A549 (cell line): ENCODE measurements at regions not wholly inside any gene's neighbourhood (a gene's known extent, or its start where the extent isn't known, plus 50 kb on each side); places are given as distances from the start of the nearest gene placed in this dataset.

Experiments used
- ATAC-seq, 2 experiments: fragments of 200-7000 bp in 1 of 2; fragments of >200 bp in 1 of 2; cut with Nextera tagmentation in 1 of 2; cut with Tn5 transposase in 1 of 2; 3 replicates each; pipeline versions ENCODE4 v1.8.0 to v1.9.1; 2018 to 2020; ENCODE audit warnings: mild to moderate bottlenecking in 1 of 2, moderate library complexity in 1 of 2
- CTCF ChIA-PET: fragments of 300-600 bp; sonication (Branson Sonifier 250); formaldehyde crosslinking; extraction: SDS; loops from one replicate; lab custom pipeline; 2021; ENCODE audit warnings: antibody characterized with exemption, inconsistent platforms; lab: Yijun Ruan, JAX
- POLR2A ChIA-PET: fragments of 350-600 bp; formaldehyde crosslinking; extraction: SDS; loops from one replicate; lab custom pipeline; 2021; ENCODE audit warnings: antibody characterized with exemption, inconsistent platforms; lab: Yijun Ruan, JAX
- DNase-seq, 2 experiments: peaks; one replicate each; pipeline versions ENCODE4 v3.0.0 to v3.0.0-alpha.2; 2011 to 2016; ENCODE audit warnings: low read depth in 1 of 2, low spot score in 1 of 2
- FAIRE-seq: peaks from 2 replicates; lab custom pipeline; 2011; peaks lifted over from hg19 to GRCh38; lab: Jason Lieb, UNC
- H3K27ac ChIP-seq, 2 experiments: fragments of >200 bp; sonication (Bioruptor Twin); formaldehyde crosslinking; 3 replicates each; pipeline ENCODE4 v1.5.1; 2016 to 2017
- H3K4me1 ChIP-seq: fragments of >200 bp; sonication (Bioruptor Twin); formaldehyde crosslinking; 3 replicates; pipeline ENCODE4 v1.6.1; 2016
- H3K4me2 ChIP-seq: fragments of >200 bp; sonication (Bioruptor Twin); formaldehyde crosslinking; 3 replicates; pipeline ENCODE4 v1.6.1; 2016
- H3K4me3 ChIP-seq: fragments of >200 bp; sonication (Bioruptor Twin); formaldehyde crosslinking; 3 replicates; pipeline ENCODE4 v1.5.1; 2016
- H3K9me3 ChIP-seq: fragments of >200 bp; sonication (Bioruptor Twin); formaldehyde crosslinking; 3 replicates; pipeline ENCODE4 v1.6.1; 2016
- BHLHE40 ChIP-seq: IDR thresholded peaks from 2 replicates; pipeline ENCODE4 v1.6.1; 2012; ENCODE audit warnings: low read depth, low read length, inconsistent platforms
- CBX8 ChIP-seq: fragments of 200-600 bp; sonication (generic); IDR thresholded peaks from 2 replicates; pipeline ENCODE4 v1.6.1; 2016
- CEBPB ChIP-seq, 2 experiments: fragments of >200 bp in 1 of 2; sonication (Bioruptor Twin) in 1 of 2; formaldehyde crosslinking in 1 of 2; IDR thresholded peaks; 2 replicates each; pipeline ENCODE4 v1.6.1; 2012 to 2016
- CHD2 ChIP-seq: fragments of 150-350 bp; IDR thresholded peaks from 2 replicates; pipeline ENCODE4 v1.6.1; 2014; ENCODE audit warnings: low read length; ENCODE audit not compliant: partially characterized antibody
- CTCF ChIP-seq: fragments of >200 bp; sonication (Bioruptor Twin); formaldehyde crosslinking; IDR thresholded peaks from 3 replicates; pipeline ENCODE4 v1.5.1; 2016
- ELK1 ChIP-seq: fragments of 150-350 bp; IDR thresholded peaks from 2 replicates; pipeline ENCODE4 v1.6.1; 2014; ENCODE audit warnings: low read depth, mild to moderate bottlenecking, low read length
- ESRRA ChIP-seq: fragments of 150-350 bp; IDR thresholded peaks from 2 replicates; pipeline ENCODE4 v1.6.1; 2014; ENCODE audit warnings: mild to moderate bottlenecking, low read length, borderline replicate concordance
- FOSL2 ChIP-seq, 2 experiments: fragments of 450-650 bp in 1 of 2; fragments of >200 bp in 1 of 2; sonication (Bioruptor Twin) in 1 of 2; formaldehyde crosslinking; IDR thresholded peaks; 2 replicates each; pipeline versions ENCODE4 v1.5.0 to v1.6.1; 2016 to 2020; ENCODE audit warnings: mild to moderate bottlenecking in 1 of 2, moderate library complexity in 1 of 2
- HDAC2 ChIP-seq: fragments of 200-600 bp; sonication (generic); IDR thresholded peaks from 2 replicates; pipeline ENCODE4 v1.6.1; 2016
- HES2 ChIP-seq: fragments of >200 bp; sonication (Bioruptor Twin); formaldehyde crosslinking; IDR thresholded peaks from 2 replicates; pipeline ENCODE4 v1.6.1; 2016
- HEYL ChIP-seq: fragments of 250-450 bp; sonication (Bioruptor Pico); IDR thresholded peaks from 2 replicates; pipeline ENCODE4 v1.8.0; 2021; ENCODE audit warnings: mild to moderate bottlenecking, moderate library complexity
- HOXA7 ChIP-seq: fragments of 250-450 bp; sonication (Bioruptor Pico); IDR thresholded peaks from 2 replicates; pipeline ENCODE4 v1.5.0; 2020; ENCODE audit warnings: mild to moderate bottlenecking, moderate library complexity
- HOXB13 ChIP-seq: fragments of 250-450 bp; sonication (Bioruptor Pico); IDR thresholded peaks from 2 replicates; pipeline ENCODE4 v1.5.0; 2020; ENCODE audit warnings: low read depth, mild to moderate bottlenecking, moderate library complexity
- HOXB5 ChIP-seq: fragments of 250-450 bp; sonication (Bioruptor Pico); IDR thresholded peaks from 2 replicates; pipeline ENCODE4 v1.5.0; 2020; ENCODE audit warnings: mild to moderate bottlenecking, moderate library complexity
- JUNB ChIP-seq: fragments of >200 bp; sonication (Bioruptor Twin); formaldehyde crosslinking; IDR thresholded peaks from 2 replicates; pipeline ENCODE4 v1.6.1; 2016
- MAFK ChIP-seq: fragments of 450-650 bp; IDR thresholded peaks from 2 replicates; pipeline ENCODE4 v1.6.1; 2014; ENCODE audit not compliant: partially characterized antibody
- MAZ ChIP-seq: fragments of 150-350 bp; IDR thresholded peaks from 2 replicates; pipeline ENCODE4 v1.6.1; 2014; ENCODE audit warnings: antibody characterized with exemption, low read depth, low read length, borderline replicate concordance
- NFE2L2 ChIP-seq: fragments of 150-350 bp; conservative IDR thresholded peaks from 2 replicates; pipeline ENCODE4 v1.6.1; 2014; ENCODE audit warnings: low read length
- NPAS2 ChIP-seq: fragments of 250-450 bp; sonication (Bioruptor Pico); IDR thresholded peaks from 2 replicates; pipeline ENCODE4 v1.8.0; 2022; ENCODE audit warnings: mild to moderate bottlenecking, moderate library complexity, borderline replicate concordance
- PHF8 ChIP-seq: fragments of 200-600 bp; sonication (generic); IDR thresholded peaks from 2 replicates; pipeline ENCODE4 v1.6.1; 2016; ENCODE audit warnings: low read depth, mild to moderate bottlenecking, antibody characterized with exemption, moderate library complexity, borderline replicate concordance
- POLR2AphosphoS2 ChIP-seq: conservative IDR thresholded peaks from 2 replicates; pipeline ENCODE4 v1.6.1; 2012; ENCODE audit warnings: low read length, improper control_type of control experiment, inconsistent platforms
- RAD21 ChIP-seq, 2 experiments: fragments of >200 bp in 1 of 2; sonication (Bioruptor Twin) in 1 of 2; formaldehyde crosslinking in 1 of 2; IDR thresholded peaks in 1 of 2; conservative IDR thresholded peaks in 1 of 2; 2 replicates in 1 of 2; 3 replicates in 1 of 2; pipeline ENCODE4 v1.6.1; 2012 to 2018; ENCODE audit warnings: inconsistent platforms in 1 of 2
- RARB ChIP-seq: fragments of 250-450 bp; sonication (Bioruptor Pico); IDR thresholded peaks from 2 replicates; pipeline ENCODE4 v1.8.0; 2021; ENCODE audit warnings: mild to moderate bottlenecking, moderate library complexity
- RCOR1 ChIP-seq: fragments of 150-350 bp; IDR thresholded peaks from 2 replicates; pipeline ENCODE4 v1.6.1; 2014; ENCODE audit warnings: antibody characterized with exemption, low read length, low read depth
- RNF2 ChIP-seq: fragments of 200-600 bp; sonication (generic); IDR thresholded peaks from 2 replicates; pipeline ENCODE4 v1.6.1; 2016; ENCODE audit warnings: low read depth, mild to moderate bottlenecking, antibody characterized with exemption, moderate library complexity, borderline replicate concordance
- ZC3H11A ChIP-seq: fragments of 450-650 bp; IDR thresholded peaks from 2 replicates; pipeline ENCODE4 v1.6.1; 2014; ENCODE audit warnings: antibody characterized with exemption, mild to moderate bottlenecking
- ZFP36 ChIP-seq: fragments of 450-650 bp; IDR thresholded peaks from 2 replicates; pipeline ENCODE4 v1.6.1; 2014; ENCODE audit warnings: borderline replicate concordance; ENCODE audit not compliant: partially characterized antibody
- ZNF302 ChIP-seq: fragments of 250-450 bp; sonication (Bioruptor Pico); IDR thresholded peaks from 2 replicates; pipeline ENCODE4 v1.9.0; 2021; ENCODE audit warnings: inconsistent platforms, mild to moderate bottlenecking, moderate library complexity
- WGBS: methylation state at CpG from one replicate; pipeline ENCODE4 v1.1.6; 2017; ENCODE audit errors: missing lambda C conversion rate; 5-methylcytosine and 5-hydroxymethylcytosine counted together

- ATAC-seq (no peak), FAIRE-seq (no peak), DNase-seq (no peak)
- WGBS: 0% methylated on average over 2 of the region's 2 CpGs
- ChIA-PET POLR2A (no interaction called here), CTCF (no interaction called here)
- no peak for TF ChIP-seq ESRRA
- TF ChIP-seq HOXB5 (CRISPR knock-in tag): no peak
- no peak for TF ChIP-seq NFE2L2
- TF ChIP-seq CTCF: no peak
- no peak for TF ChIP-seq HES2
- TF ChIP-seq HOXB13 (CRISPR knock-in tag): no peak
- TF ChIP-seq POLR2AphosphoS2: no peak
- TF ChIP-seq MAFK: no peak
- no peak for TF ChIP-seq JUNB
- TF ChIP-seq HDAC2: no peak
- no peak for TF ChIP-seq MAZ
- no peak for TF ChIP-seq ZC3H11A
- TF ChIP-seq BHLHE40: no peak
- TF ChIP-seq ZNF302 (CRISPR knock-in tag): no peak
- no peak for TF ChIP-seq CHD2
- TF ChIP-seq RAD21 (conservative IDR thresholded peaks at IDR 0.05 in 1 of 2, IDR thresholded peaks at IDR 0.05 in 1 of 2): no peak
- no peak for TF ChIP-seq RCOR1
- no peak for TF ChIP-seq PHF8
- no peak for TF ChIP-seq FOSL2 (IDR thresholded peaks at IDR 0.05)
- no peak for TF ChIP-seq FOSL2 (CRISPR knock-in tag; IDR thresholded peaks at IDR 0.05)
- Histone ChIP-seq H3K27ac (no peak overlapping the region), H3K4me1 (no peaks in the 10 kb centered on the region), H3K9me3 (no peaks in the 10 kb centered on the region), H3K4me3 (no peak overlapping the region), H3K4me2 (no peak overlapping the region)
These were observed 237.9 kb upstream of the GK2 start for GRCh38 chr4:79645942-79646341.

- DNase-seq (no peak), FAIRE-seq (no peak)
- Histone ChIP-seq H3K27ac (no peak overlapping the region), H3K4me2 (no peak overlapping the region), H3K4me1 (no peaks in the 10 kb centered on the region), H3K4me3 (no peak overlapping the region)
- CTCF ChIA-PET: no interaction called here
- no peak for TF ChIP-seq RNF2
- TF ChIP-seq ZC3H11A: no peak
- no peak for TF ChIP-seq CBX8
- TF ChIP-seq HDAC2: no peak
- TF ChIP-seq MAZ: no peak
- no peak for TF ChIP-seq HEYL
- no peak for TF ChIP-seq HES2
- TF ChIP-seq NPAS2: no peak
- TF ChIP-seq CTCF: no peak
- no peak for TF ChIP-seq ELK1
- TF ChIP-seq CEBPB (IDR thresholded peaks at IDR 0.05): no peak
- TF ChIP-seq HOXA7: no peak
- no peak for TF ChIP-seq RARB (CRISPR knock-in tag)
- TF ChIP-seq JUNB: no peak
- no peak for TF ChIP-seq ZFP36
- TF ChIP-seq, all 56 proteins: peak for 0
- ATAC-seq: no peak
- WGBS: 55% methylated on average over 1 of the region's 1 CpG
- POLR2A ChIA-PET: no interaction called here
- no peaks in the 10 kb centered on the region for H3K9me3 ChIP-seq
These were observed 230.7 kb upstream of the GK2 start for GRCh38 chr4:79638735-79639134.
